Stomach (tissue), 4 donors: ENCODE measurements at regions not wholly inside any gene's neighbourhood (a gene's known extent, or its start where the extent isn't known, plus 50 kb on each side); places are given as distances from the start of the nearest gene placed in this dataset.

Experiments used
- CTCF ChIP-seq, 7 experiments: fragments of 450-650 bp in 4 of 7; fragments of 200-600 bp in 3 of 7; sonication (generic) in 3 of 7; IDR thresholded peaks; one replicate each; pipeline ENCODE4 v1.5.1; 2016 to 2019; ENCODE audit warnings: antibody characterized with exemption in 7 of 7, control low read depth in 2 of 7, mild to moderate bottlenecking in 1 of 7
- POLR2A ChIP-seq, 4 donors: fragments of 450-650 bp; IDR thresholded peaks; one replicate each; pipeline ENCODE4 v1.6.1; 2016; ENCODE audit warnings: antibody characterized with exemption in 4 of 4, control low read depth in 2 of 4, mild to moderate bottlenecking in 1 of 4, moderate library complexity in 1 of 4

DNA sequence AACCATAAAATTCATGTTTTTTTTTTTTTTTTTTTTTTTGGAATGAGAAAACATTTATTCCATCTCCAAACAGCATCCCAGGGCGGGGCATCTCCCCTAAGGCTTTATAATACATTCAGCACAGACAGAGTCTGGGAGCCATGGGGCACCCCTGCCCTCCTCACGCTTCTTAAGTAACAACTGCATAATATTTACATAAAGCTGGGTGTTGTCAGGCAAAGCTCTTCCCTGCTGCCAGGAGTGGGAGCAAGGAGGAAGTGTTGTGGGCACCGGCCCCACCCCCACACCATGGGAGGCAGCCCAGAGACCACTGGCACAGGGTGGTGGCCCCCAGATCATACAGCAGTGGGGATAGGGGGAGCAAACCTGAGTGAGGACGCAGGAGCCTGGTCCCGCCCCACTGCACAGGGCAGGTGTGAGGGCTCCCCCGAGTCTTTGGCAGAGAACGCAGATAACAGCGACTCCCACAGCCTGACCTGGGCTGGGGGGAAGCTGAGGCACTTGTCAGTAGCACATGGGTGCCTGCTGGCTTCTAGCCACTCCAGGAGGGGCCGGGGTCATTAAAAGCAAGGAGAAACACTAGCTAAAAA, 86.1 kb upstream of the CEP78 start:
- no peak for TF ChIP-seq POLR2A (IDR thresholded peaks at IDR 0.05)
- TF ChIP-seq CTCF (IDR thresholded peaks at IDR 0.05): no peak
